AG09309 (cell line): ENCODE measurements at regions not wholly inside any gene's neighbourhood (a gene's known extent, or its start where the extent isn't known, plus 50 kb on each side); places are given as distances from the start of the nearest gene placed in this dataset.
"Not testable (repeated sequence)": the region's sequence is repeated elsewhere in the genome, so short reads cannot be mapped to it uniquely, and the experiment has no call there.

Experiments
- DNase-seq: peaks from one replicate; pipeline ENCODE4 v3.0.0-alpha.2; 2010; ENCODE audit warnings: low read depth
- H3K4me3 ChIP-seq: 2 replicates; pipeline ENCODE4 v1.5.1; 2011; ENCODE audit warnings: mild to moderate bottlenecking, low read depth, low read length, moderate library complexity; ENCODE audit not compliant: control insufficient read depth
- TF ChIP-seq, protein P1 (sequence below): IDR thresholded peaks from 2 replicates; pipeline ENCODE4 v1.5.1; 2011; ENCODE audit warnings: mild to moderate bottlenecking, low read depth, low read length, inconsistent platforms; ENCODE audit not compliant: insufficient read depth, control insufficient read depth; ENCODE audit errors: missing control alignments

DNA sequence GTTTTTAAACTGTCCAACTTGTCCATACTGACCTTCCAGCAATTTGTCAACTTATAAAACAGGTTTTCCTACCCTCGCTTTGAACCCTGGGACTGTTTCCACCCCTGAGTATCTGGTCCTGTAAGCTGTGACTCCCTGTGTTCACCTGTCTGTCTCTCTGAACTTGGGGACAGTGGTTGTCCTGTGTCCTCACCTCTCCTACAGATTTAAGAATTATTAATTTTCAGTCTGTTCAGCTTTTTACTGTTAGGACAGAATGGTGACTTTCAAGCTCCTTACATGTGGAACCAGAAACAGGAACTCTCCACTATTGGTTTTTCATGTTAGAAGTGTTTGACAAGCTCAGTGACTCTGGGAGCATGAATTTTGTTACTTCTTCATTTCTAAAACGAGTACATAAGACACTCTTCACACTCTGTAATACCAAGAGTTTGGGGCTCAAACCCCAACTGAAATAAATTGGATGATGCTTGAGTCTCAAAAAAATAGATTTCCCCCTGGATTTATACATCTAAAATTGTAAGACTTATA is 713.9 kb downstream of the COL12A1 start:
- no peak for DNase-seq
- TF ChIP-seq, protein P1, sequence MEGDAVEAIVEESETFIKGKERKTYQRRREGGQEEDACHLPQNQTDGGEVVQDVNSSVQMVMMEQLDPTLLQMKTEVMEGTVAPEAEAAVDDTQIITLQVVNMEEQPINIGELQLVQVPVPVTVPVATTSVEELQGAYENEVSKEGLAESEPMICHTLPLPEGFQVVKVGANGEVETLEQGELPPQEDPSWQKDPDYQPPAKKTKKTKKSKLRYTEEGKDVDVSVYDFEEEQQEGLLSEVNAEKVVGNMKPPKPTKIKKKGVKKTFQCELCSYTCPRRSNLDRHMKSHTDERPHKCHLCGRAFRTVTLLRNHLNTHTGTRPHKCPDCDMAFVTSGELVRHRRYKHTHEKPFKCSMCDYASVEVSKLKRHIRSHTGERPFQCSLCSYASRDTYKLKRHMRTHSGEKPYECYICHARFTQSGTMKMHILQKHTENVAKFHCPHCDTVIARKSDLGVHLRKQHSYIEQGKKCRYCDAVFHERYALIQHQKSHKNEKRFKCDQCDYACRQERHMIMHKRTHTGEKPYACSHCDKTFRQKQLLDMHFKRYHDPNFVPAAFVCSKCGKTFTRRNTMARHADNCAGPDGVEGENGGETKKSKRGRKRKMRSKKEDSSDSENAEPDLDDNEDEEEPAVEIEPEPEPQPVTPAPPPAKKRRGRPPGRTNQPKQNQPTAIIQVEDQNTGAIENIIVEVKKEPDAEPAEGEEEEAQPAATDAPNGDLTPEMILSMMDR = no peak
- no peak overlapping the region for H3K4me3 ChIP-seq

DNA sequence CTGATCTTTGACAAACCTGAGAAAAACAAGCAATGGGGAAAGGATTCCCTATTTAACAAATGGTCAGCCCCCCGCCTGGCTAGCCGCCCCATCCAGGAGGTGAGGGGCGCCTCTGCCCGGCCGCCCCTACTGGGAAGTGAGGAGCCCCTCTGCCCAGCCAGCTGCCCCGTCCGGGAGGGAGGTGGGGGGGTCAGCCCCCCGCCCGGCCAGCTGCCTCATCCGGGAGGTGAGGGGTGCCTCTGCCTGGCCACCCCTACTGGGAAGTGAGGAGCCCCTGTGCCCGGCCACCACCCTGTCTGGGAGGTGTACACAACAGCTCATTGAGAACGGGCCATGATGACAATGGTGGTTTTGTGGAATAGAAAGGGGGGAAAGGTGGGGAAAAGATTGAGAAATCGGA is 717.1 kb downstream of the COL12A1 start:
- H3K4me3 ChIP-seq, DNase-seq: not testable (repeated sequence)

DNA sequence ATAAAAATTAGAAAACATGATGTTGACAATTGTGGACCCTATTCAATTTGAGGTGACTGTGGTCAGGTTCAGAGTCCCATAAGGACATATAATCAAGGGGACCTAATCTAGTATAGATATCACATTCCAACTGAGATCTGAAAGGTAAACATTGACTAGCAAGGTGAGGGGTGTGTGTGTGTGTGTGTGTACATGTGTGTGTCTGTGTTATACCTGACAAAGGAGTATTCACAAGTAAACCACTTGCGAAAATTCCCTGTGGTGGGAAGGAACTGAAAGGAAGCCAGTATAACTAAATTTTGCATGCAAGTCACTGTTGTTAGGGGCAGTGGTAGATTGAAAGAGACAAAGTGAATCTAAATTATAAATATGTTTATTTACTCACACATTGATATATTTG is 723.7 kb downstream of the COL12A1 start:
- H3K4me3 ChIP-seq = no peak overlapping the region
- DNase-seq = no peak
- TF ChIP-seq, protein P1 = no peak

DNA sequence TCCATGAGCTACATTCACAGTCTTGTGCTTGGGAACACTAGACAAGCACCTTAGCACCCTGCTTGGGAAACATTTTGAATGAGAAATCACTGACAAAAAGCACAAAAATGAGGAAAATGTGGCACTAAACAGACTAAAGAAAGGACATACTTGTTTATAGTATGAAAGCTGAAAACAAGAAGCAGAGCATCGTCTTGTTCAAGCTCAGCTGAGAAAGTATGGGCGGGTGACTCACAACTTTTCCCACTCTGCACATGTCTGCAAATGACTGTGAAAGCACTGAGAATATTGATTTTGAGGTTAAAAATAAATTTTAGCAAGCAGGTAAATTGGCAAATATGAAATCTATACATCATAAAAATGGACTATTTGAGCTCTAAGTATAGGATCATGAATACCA is 725.3 kb downstream of the COL12A1 start:
- TF ChIP-seq, protein P1 = no peak
- no peak for DNase-seq
- H3K4me3 ChIP-seq = no peak overlapping the region

DNA sequence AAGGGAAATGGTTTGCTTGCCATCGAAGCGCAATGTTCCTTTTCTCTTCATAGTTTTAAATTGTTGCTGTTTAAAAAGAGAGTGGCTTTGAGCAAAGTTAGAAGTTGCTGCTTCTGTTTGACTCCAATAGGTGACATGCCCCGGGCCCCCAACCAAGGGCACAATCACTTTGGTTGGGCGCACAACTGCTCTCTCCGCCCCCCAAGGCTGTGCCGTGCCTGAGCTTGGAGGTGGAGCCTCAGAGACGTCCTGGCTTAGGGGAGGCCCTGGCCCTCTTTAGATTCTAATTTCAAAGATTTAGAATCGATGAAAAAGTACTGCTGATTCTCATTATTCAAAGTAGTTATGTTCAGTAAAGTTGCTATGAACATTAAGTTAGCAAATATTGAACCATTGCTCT is 725.9 kb downstream of the COL12A1 start:
- TF ChIP-seq, protein P1 = no peak
- no peak for DNase-seq
- no peak overlapping the region for H3K4me3 ChIP-seq

DNA sequence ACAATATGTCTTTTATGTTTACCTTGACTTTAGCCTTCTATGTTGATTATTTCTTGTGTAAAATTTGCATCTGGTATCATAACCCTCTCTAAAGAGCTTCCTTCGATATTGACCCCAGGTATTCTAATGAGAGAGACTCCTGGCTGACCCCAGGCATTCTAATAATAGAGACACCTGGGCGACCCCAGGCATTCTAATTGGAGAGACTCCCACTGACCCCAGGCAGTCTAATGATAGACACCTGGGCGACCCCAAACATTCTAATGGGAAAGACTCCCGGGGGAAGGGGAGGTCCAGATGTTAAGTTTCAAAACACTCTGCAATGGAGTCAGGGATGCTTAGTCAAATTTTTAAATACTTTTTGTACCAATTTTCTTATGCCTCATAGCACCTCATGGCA is 726.4 kb downstream of the COL12A1 start:
- TF ChIP-seq, protein P1 = no peak
- no peak overlapping the region for H3K4me3 ChIP-seq
- no peak for DNase-seq

DNA sequence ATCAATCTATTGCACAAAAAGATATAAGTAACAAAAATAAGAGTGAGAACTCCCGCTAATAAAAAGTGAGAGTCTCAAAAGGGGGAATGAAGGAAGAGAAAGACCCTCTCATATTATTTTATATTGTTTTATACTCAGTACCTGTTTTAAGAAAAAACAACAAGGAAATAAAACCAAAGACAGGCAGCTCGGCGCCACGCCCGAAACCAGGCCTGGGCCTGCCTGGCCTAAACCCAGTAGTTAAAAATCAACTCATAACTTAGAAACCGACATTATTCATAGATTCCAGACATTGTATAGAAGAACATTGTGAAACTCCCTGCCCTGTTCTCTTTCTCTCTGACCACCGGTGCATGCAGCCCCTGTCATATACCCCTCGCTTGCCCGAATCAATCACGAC is 731.8 kb downstream of the COL12A1 start:
- not testable (repeated sequence) for DNase-seq, H3K4me3 ChIP-seq

DNA sequence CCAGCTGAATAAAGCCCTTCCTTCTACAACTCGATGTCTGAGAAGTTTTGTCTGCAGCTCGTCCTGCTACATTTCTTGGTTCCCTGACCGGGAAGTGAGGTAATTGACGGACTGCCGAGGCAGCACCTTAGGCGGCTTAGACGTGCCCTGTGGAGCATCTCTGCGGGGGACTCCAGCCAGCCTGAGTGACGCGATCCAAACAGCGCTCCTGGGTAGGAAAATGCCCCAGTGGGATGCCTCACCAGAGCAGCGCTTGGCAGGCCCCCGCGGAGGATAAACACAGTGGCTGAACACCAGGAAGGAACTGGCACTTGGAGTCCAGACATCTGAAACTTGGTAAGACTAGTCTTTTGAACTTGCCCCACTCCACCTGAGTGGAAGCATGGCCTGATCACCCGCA is 737.3 kb downstream of the COL12A1 start:
- not testable (repeated sequence) for H3K4me3 ChIP-seq, DNase-seq
